GM20000 (cell line): ENCODE measurements at regions not wholly inside any gene's neighbourhood (a gene's known extent, or its start where the extent isn't known, plus 50 kb on each side); places are given as distances from the start of the nearest gene placed in this dataset.

Experiments used
- DNase-seq: peaks from one replicate; pipeline ENCODE4 v3.0.0; 2012; ENCODE audit warnings: low spot score
- CTCF ChIP-seq: IDR thresholded peaks from 2 replicates; pipeline ENCODE4 v1.5.1; 2012; ENCODE audit warnings: mild to moderate bottlenecking, control low read depth; ENCODE audit errors: extremely low read depth, missing control alignments

- no peak for TF ChIP-seq CTCF
Measured at GRCh38 chr18:38966841-38967240, 1401.2 kb upstream of the CELF4 start.

GRCh38 chr18:38963943-38964660 lies 1398.5 kb upstream of the CELF4 start:
- DNase-seq: no peak
- no peak for TF ChIP-seq CTCF

More at GRCh38 chr18:38966841-38967240, 1401.2 kb upstream of the CELF4 start:
- no peak for DNase-seq

GRCh38 chr18:38961880-38962279 lies 1396.3 kb upstream of the CELF4 start:
- no peak for TF ChIP-seq CTCF
- DNase-seq: no peak

- DNase-seq: no peak
- TF ChIP-seq CTCF: no peak
Measured at GRCh38 chr18:38957736-38958135, 1392.1 kb upstream of the CELF4 start.

- TF ChIP-seq CTCF: no peak
- DNase-seq: no peak
Measured at GRCh38 chr18:38956068-38956467, 1390.5 kb upstream of the CELF4 start.

GRCh38 chr18:38951633-38952032 lies 1386.0 kb upstream of the CELF4 start:
- DNase-seq: no peak
- no peak for TF ChIP-seq CTCF

- no peak for TF ChIP-seq CTCF
- DNase-seq: no peak
Measured at GRCh38 chr18:38948436-38948835, 1382.8 kb upstream of the CELF4 start.
